HepG2 (cell line): ENCODE measurements at regions not wholly inside any gene's neighbourhood (a gene's known extent, or its start where the extent isn't known, plus 50 kb on each side); places are given as distances from the start of the nearest gene placed in this dataset.

Experiments
- ARHGAP35 ChIP-seq: sonication (generic); formaldehyde crosslinking; IDR thresholded peaks from 2 replicates; pipeline ENCODE4 v1.9.0; 2022; ENCODE audit warnings: mild to moderate bottlenecking, inconsistent platforms, moderate library complexity, missing genetic modification reagents, borderline replicate concordance
- BRCA1 ChIP-seq: sonication (generic); formaldehyde crosslinking; IDR thresholded peaks from 2 replicates; pipeline ENCODE4 v1.4.0; 2020; ENCODE audit warnings: missing genetic modification reagents
- CBX2 ChIP-seq, 2 experiments: fragments of 200-600 bp in 1 of 2; sonication (generic); formaldehyde crosslinking in 1 of 2; IDR thresholded peaks; 2 replicates each; pipeline versions ENCODE4 v1.7.0 to v1.8.1; 2018 to 2022; ENCODE audit warnings: low read depth in 2 of 2, low read length in 1 of 2, mild to moderate bottlenecking in 1 of 2, missing genetic modification reagents in 1 of 2
- CENPX ChIP-seq: sonication (generic); formaldehyde crosslinking; IDR thresholded peaks from 2 replicates; pipeline ENCODE4 v1.9.0; 2021; ENCODE audit warnings: mild to moderate bottlenecking, missing genetic modification reagents, moderate library complexity
- JUN ChIP-seq: sonication (generic); formaldehyde crosslinking; IDR thresholded peaks from 2 replicates; pipeline ENCODE4 v1.4.0; 2020; ENCODE audit warnings: mild to moderate bottlenecking, missing genetic modification reagents
- KAT8 ChIP-seq: IDR thresholded peaks from 2 replicates; pipeline ENCODE4 v1.6.1; 2016; ENCODE audit warnings: missing genetic modification reagents, missing compliant biosample characterization
- MAFK ChIP-seq, 2 experiments: IDR thresholded peaks in 1 of 2; conservative IDR thresholded peaks in 1 of 2; 2 replicates each; pipeline ENCODE4 v1.6.1; 2011; ENCODE audit warnings: improper control_type of control experiment in 2 of 2, low read length in 2 of 2
- NFE2 ChIP-seq: sonication (generic); formaldehyde crosslinking; IDR thresholded peaks from 2 replicates; pipeline ENCODE4 v1.4.0; 2020; ENCODE audit warnings: missing genetic modification reagents
- NFYB ChIP-seq: sonication (generic); formaldehyde crosslinking; IDR thresholded peaks from 2 replicates; pipeline ENCODE4 v1.4.0; 2020; ENCODE audit warnings: missing genetic modification reagents
- NFYC ChIP-seq: IDR thresholded peaks from 2 replicates; pipeline ENCODE4 v1.6.1; 2016; ENCODE audit warnings: missing genetic modification reagents, missing compliant biosample characterization
- NONO ChIP-seq, 2 experiments: fragments of 450-650 bp in 1 of 2; sonication (generic) in 1 of 2; formaldehyde crosslinking in 1 of 2; IDR thresholded peaks in 1 of 2; conservative IDR thresholded peaks in 1 of 2; 2 replicates each; pipeline versions ENCODE4 v1.6.1 to v1.8.0; 2017 to 2022; ENCODE audit warnings: mild to moderate bottlenecking in 1 of 2, missing genetic modification reagents in 1 of 2, moderate library complexity in 1 of 2
- PHF5A ChIP-seq: IDR thresholded peaks from one replicate; pipeline ENCODE4 v1.6.1; 2018; ENCODE audit warnings: low read depth, missing genetic modification reagents; ENCODE audit not compliant: unreplicated experiment
- RAD21 ChIP-seq: fragments of 450-650 bp; formaldehyde crosslinking; IDR thresholded peaks from 2 replicates; pipeline ENCODE4 v1.5.0; 2020; ENCODE audit warnings: mild to moderate bottlenecking
- RAD51 ChIP-seq: fragments of 450-650 bp; IDR thresholded peaks from 2 replicates; pipeline ENCODE4 v1.6.1; 2016; ENCODE audit warnings: borderline replicate concordance
- SALL2 ChIP-seq: sonication (generic); formaldehyde crosslinking; IDR thresholded peaks from 2 replicates; pipeline ENCODE4 v1.8.1; 2023; ENCODE audit warnings: mild to moderate bottlenecking, missing genetic modification reagents, inconsistent platforms
- TEAD3 ChIP-seq: optimal IDR thresholded peaks from 2 replicates; pipeline ENCODE3; 2016; ENCODE audit warnings: borderline replicate concordance
- ZBTB4 ChIP-seq: sonication (generic); formaldehyde crosslinking; IDR thresholded peaks from 2 replicates; pipeline ENCODE4 v1.4.0; 2020; ENCODE audit warnings: missing genetic modification reagents, mild to moderate bottlenecking, borderline replicate concordance
- ZNF121 ChIP-seq: sonication (generic); formaldehyde crosslinking; IDR thresholded peaks from 2 replicates; pipeline ENCODE4 v1.5.0; 2020; ENCODE audit warnings: mild to moderate bottlenecking, missing genetic modification reagents
- ZNF138 ChIP-seq: sonication (generic); formaldehyde crosslinking; IDR thresholded peaks from 2 replicates; pipeline ENCODE4 v1.5.0; 2020; ENCODE audit warnings: mild to moderate bottlenecking, low read depth, missing genetic modification reagents
- ZNF230 ChIP-seq: sonication (generic); formaldehyde crosslinking; IDR thresholded peaks from 2 replicates; pipeline ENCODE4 v1.4.0; 2020; ENCODE audit warnings: mild to moderate bottlenecking, missing genetic modification reagents
- ZNF264 ChIP-seq: sonication (generic); formaldehyde crosslinking; IDR thresholded peaks from 2 replicates; pipeline ENCODE4 v1.4.0; 2020; ENCODE audit warnings: missing genetic modification reagents
- ZNF362 ChIP-seq: sonication (generic); formaldehyde crosslinking; IDR thresholded peaks from 2 replicates; pipeline ENCODE4 v1.4.0; 2020; ENCODE audit warnings: missing genetic modification reagents, mild to moderate bottlenecking, borderline replicate concordance
- ZNF674 ChIP-seq: sonication (generic); formaldehyde crosslinking; IDR thresholded peaks from 2 replicates; pipeline ENCODE4 v1.5.0; 2020; ENCODE audit warnings: low read depth, mild to moderate bottlenecking, missing genetic modification reagents
- ZNF776 ChIP-seq: sonication (generic); formaldehyde crosslinking; IDR thresholded peaks from 2 replicates; pipeline ENCODE4 v1.4.0; 2020; ENCODE audit warnings: mild to moderate bottlenecking, missing genetic modification reagents
- ZNF777 ChIP-seq: sonication (generic); formaldehyde crosslinking; IDR thresholded peaks from 2 replicates; pipeline ENCODE4 v1.4.0; 2020; ENCODE audit warnings: missing genetic modification reagents
- TF ChIP-seq, protein P1 (sequence below): sonication (generic); formaldehyde crosslinking; IDR thresholded peaks from 2 replicates; pipeline ENCODE4 v1.5.0; 2020; ENCODE audit warnings: mild to moderate bottlenecking, missing genetic modification reagents, moderate library complexity

DNA sequence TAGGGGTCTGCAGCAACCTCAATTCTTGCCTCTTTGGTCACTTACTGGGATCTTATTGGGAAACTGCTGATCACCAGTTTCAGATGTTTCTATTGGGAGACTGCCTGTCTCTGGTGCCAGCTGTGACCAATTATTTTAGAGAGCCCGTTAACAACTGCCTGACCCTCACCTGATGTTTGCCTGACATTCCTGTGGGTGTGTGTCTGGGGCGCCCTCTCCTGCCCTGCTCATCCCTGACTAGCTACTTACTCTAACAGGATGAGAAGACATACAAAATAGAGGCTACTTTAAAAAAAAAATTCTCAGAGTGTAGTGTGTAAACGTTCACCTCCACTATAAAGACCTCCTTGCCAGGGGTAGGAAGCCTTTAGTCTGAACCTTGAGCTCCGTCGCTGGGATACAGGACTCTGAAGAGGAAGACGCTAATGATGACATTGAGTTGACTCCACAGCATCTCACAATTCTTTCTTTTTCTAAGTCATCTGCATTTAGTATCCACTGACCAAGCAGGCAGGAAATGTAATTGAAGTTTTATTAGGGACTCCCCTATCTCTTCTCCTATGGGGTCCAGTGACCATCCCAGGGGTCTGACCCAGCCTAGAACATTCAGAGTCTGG lies 54.6 kb upstream of the DDR1 start (continued):
- TF ChIP-seq NFYC (CRISPR knock-in tag) (peak; percentile 41; the same call in 1 of the 2 replicates), MAFK (conservative IDR thresholded peaks at IDR 0.05 in 1 of 2, IDR thresholded peaks at IDR 0.05 in 1 of 2; ENCODE audit: low read length in 2 of 2) (no peak), CBX2 (IDR thresholded peaks at IDR 0.05; ENCODE audit: low read depth, low read length) (no peak), CBX2 (CRISPR knock-in tag; IDR thresholded peaks at IDR 0.05; ENCODE audit: low read depth) (no peak), ARHGAP35 (CRISPR knock-in tag) (no peak), ZBTB4 (no peak), ZNF777 (CRISPR knock-in tag) (no peak), ZNF776 (CRISPR knock-in tag) (no peak), ZNF264 (CRISPR knock-in tag) (no peak), SALL2 (CRISPR knock-in tag) (no peak), TEAD3 (CRISPR knock-in tag) (peak; percentile 69), ZNF230 (no peak), NONO (IDR thresholded peaks at IDR 0.05) (no peak), NONO (CRISPR knock-in tag; conservative IDR thresholded peaks at IDR 0.05) (no peak), CENPX (CRISPR knock-in tag) (no peak), RAD21 (CRISPR knock-in tag) (peak; percentile 52), KAT8 (CRISPR knock-in tag) (0 out of 2 replicates have a peak, but pooled peaks have one; percentile 18), ZNF674 (CRISPR knock-in tag) (no peak), PHF5A (CRISPR knock-in tag) (no peak), ZNF362 (CRISPR knock-in tag) (0 out of 2 replicates have a peak, but pooled peaks have one; percentile 38), ZNF138 (CRISPR knock-in tag) (no peak), BRCA1 (CRISPR knock-in tag) (no peak), RAD51 (no peak), JUN (CRISPR knock-in tag) (no peak), ZNF121 (no peak), NFYB (CRISPR knock-in tag) (no peak), NFE2 (CRISPR knock-in tag) (no peak)
- TF ChIP-seq, protein P1, sequence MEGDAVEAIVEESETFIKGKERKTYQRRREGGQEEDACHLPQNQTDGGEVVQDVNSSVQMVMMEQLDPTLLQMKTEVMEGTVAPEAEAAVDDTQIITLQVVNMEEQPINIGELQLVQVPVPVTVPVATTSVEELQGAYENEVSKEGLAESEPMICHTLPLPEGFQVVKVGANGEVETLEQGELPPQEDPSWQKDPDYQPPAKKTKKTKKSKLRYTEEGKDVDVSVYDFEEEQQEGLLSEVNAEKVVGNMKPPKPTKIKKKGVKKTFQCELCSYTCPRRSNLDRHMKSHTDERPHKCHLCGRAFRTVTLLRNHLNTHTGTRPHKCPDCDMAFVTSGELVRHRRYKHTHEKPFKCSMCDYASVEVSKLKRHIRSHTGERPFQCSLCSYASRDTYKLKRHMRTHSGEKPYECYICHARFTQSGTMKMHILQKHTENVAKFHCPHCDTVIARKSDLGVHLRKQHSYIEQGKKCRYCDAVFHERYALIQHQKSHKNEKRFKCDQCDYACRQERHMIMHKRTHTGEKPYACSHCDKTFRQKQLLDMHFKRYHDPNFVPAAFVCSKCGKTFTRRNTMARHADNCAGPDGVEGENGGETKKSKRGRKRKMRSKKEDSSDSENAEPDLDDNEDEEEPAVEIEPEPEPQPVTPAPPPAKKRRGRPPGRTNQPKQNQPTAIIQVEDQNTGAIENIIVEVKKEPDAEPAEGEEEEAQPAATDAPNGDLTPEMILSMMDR (CRISPR knock-in tag): peak; percentile 78
